Glomerular visceral epithelial cell (primary cell): ENCODE measurements at regions not wholly inside any gene's neighbourhood (a gene's known extent, or its start where the extent isn't known, plus 50 kb on each side); places are given as distances from the start of the nearest gene placed in this dataset.
A peak's percentile ranks its signal among the peaks of the same experiment; 100 is the strongest.

ENCODE experiments used
- DNase-seq: peaks from one replicate; pipeline ENCODE4 v3.0.0-alpha.2; 2016; ENCODE audit errors: extremely low spot score

DNA sequence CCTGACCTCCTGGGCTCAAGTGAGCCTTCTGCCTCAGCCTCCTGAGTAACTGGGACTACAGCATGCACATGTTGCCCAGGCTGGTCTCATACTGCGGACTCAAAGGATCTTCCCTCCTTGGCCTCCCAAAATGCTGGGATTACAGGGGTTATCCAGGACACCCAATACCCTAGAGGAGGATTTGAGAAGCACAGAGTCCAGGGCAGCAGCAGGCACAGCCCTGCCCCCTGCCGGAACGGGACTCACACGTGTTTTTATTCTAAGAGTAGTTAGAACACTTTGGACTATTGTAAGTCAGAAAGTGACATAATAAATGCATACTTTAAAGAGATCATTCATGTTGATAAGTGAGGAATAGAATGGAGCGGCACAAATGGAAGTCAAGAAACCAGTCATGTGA, 80.2 kb downstream of the C6orf118 start:
- DNase-seq = no peak

DNA sequence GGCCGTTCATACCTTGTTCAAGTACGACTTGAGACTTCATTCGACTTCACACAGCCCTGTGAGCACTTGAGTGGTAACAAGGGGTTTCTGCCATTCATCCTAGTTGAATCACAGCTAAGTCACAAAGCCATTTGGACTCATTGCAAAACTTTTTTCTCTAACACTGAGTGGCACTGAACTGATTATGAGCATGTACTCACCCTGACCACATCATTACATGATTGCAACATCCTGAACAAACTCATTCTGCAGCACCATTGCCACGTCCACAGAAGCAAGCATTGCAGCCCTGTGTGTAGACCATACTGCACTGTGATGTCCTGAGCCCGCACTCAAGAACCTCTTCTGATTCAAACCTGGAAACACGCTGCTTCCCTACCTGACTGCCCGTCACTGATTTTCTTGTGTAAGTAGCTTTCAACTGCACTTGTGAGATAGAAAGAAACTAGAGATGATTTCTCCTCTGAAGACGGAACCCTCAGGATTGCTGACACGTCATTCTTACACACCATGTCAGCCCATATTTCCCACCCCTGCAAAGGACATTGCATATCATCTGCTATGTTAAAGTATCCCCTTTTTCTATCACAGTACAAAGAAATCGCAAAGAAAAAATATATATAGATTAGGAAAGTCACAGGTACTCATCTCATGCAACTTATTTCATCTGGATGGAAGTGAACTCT, 81.6 kb downstream of the C6orf118 start:
- peak; percentile 41 for DNase-seq

DNA sequence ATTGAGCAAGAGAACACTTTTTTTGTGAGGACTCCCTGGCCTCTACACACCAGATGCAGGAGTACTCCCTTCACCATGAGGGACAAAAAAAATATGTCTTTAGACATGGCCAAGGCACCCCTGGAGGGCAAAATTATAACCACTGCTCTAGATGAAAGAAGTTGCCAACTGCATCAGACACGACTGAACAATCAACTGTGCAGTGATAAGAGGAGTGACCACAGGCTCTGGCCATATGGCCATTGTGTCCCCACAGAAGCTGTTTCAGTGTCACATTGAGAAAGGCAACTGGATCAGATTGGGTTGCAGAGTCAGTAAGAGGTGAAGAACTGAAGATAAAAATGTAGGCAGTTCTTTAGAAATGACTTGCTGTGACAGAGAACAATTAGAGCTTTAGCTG, 85.7 kb downstream of the C6orf118 start:
- no peak for DNase-seq

DNA sequence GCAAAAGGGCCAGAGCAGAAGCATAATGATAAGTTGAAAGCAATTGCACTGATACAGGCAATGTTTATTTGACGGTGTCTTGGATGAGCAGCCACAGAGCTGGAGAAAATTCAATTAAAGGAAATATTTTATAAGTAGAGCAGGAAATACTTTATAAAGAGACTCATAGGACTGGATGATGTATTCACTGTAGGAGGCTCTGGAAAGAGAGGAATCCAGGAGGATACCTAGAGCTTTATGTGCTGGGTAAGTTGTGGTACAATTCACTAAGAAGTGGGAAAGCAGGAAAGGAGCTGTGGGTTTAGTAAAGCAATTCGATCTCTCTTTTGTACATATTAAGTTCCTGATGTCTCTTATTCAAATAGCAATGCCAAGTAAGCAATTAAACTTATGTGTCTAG, 86.3 kb downstream of the C6orf118 start:
- DNase-seq = no peak

DNA sequence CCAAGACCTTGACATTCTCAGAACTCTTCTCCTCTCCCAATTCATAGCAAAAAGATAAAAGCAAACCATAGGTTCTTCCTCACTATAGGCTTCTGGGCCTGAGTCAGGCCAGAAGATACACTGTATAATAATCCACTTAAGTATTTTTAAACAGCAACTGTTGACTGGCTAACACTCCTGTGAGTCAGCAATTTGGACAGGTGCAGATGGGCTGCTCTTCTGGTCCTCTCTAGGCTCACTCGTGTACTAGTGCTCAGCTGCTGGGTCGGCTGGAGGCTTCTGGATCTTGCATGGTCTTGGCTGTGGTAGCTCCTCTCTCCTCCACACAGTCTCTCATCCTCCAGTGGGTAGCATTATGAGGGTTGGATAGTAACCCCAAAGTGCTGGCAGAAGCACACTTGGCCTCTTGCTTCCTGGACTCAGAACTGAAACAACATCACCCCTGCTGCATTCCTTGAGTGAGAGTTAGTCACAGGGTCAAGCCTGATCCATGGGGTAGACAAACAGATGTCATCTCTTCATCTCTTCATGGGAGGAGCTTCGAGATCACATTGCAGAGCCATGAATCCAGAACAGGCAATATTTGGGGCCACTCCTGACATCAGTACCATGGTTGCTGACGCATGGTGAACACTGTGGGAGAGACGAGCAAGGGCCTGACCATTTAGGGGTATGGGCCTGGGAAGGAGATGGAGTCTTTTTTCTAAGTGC, 86.9 kb downstream of the C6orf118 start:
- no peak for DNase-seq

DNA sequence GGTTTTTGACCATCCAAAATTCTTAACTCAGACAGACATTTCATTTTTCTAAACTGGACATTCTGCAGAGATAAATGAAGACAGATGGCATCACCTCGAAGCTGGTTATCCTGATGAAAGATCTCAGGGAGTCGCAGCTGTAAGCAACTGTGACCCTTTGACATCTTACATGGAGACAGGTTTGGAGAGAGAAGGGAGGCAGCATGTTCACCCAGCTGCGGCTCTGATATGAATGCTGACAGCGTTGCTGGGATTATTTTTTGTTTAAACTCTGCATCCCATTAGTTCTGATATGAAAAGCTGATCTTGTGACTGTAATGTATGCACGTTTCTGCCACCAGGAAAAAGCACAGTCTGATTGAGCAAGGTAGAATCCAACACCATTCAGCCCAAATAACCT, 89.4 kb downstream of the C6orf118 start:
- no peak for DNase-seq

DNA sequence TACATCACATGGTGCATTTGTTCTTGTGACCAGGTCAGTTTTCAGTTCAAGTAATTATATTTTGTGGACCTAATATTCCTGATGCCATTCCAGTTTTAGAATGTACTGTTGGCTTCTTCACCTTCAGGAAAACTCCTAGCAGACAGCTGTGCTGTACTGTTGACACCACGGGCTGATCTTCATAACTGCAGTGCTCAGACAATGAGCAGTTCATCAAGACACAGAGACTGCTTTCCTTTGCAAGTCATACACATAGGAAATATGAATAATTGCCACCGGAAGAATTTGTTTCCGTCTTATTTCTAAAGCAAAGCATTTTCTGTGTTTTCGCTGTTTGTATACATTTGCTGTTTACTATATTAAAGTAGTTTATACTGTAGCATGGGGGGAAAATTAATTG, 89.8 kb downstream of the C6orf118 start:
- no peak for DNase-seq

DNA sequence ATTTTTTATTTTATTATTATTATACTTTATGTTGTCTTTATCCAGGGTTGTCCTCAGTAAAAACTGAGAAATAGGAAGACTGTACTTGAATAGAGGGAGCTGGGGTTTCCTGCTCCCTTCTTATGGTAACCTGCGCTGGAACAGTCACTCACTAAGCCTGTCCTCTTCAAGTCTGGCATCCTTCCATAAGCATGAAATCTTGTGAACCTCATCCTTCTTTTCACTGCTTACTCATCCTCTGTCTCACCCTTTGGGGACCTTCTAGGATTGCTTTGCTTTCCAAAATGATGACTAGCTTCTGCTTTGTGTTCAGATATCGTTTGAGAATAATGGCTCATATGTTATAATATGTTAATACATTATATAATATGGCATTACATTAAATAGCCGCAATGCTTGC, 90.6 kb downstream of the C6orf118 start:
- DNase-seq = peak; percentile 71

DNA sequence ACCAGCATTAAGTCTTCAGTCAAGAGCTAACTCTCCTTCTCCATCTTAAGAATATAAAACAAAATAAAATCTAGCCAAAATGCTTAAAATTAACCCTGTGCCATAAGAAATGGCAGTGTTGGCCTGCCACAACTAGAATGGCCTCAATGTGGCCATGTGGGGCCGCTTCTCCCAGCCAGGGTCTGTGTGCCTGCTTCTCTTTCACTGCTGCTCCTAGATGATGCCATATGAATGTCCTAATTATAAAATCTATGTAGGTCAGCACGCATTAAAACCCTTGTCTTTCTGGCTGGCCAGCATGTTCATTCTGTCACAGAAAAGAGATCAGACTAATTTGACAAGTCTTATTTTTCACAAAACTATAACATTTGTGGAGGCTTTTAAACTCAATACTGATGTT, 102.6 kb downstream of the C6orf118 start:
- DNase-seq = no peak

DNA sequence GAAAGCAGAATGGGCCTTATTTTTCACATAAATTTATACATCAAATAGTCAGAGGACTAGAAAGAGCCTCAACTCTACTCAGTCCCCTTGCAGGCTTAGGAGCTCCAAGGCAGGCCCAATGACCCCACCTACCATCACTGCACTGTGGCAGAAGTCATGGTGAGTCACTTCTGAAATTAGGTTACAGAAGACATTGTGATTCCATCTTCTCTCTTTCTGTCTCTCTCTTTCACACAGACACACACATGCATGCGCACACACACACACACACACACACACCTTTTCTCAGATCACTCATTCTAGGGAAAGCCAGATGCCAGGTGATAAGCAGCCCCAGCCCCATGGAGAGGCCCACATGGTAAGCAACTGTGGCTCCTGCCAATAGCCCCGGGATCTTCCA, 103.8 kb downstream of the C6orf118 start:
- DNase-seq = no peak

DNA sequence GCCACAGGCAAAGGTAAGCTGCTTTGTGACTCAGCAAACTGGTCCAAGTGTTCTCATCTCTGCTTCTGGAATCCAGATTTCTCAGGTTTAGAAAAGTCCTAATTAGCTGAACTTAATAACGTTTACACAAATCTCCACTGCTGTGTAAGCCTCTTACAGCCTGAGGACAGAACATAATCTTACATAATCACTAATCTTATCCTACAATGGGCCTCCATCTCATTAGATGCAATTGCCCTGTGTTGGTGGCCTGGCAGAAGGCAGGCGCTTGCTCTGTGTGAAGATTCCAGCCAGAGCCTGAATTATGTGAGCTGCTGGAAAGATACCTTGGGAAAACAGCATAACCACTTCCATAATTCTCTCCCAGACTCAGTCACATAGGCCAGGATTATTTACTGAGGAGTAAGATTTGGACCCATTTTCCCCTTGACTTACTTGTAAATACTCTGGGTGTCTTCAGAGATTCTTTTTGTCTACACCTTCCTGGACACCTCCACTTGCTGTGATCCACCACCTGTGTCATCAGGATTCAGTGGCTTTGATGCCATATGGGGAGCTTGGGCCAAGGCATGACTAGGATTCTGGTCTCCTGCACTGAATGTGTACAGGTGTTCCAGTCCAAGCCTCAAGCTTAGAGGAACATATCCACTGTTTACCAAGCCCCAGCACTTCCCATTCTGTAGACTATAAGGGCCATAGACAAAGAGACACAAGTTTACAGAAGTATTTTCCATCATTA, 104.4 kb downstream of the C6orf118 start:
- no peak for DNase-seq

DNA sequence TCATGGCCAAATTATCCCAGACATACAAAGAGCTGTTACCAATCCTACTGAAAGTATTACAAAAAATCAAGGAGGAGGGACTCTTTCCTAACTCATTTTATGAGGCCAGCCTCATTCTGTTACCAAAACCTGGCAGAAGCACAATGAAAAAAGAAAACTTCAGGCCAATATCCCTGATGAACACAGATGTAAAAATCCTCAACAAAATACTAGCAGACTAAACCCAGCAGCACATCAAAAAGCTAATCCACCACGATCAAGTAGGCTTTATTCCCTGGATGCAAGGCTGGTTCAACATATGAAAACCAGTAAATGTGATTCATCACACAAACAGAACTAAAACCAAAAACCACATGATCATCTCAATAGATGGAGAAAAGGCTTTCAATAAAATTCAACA, 109.2 kb downstream of the C6orf118 start:
- DNase-seq = no peak

DNA sequence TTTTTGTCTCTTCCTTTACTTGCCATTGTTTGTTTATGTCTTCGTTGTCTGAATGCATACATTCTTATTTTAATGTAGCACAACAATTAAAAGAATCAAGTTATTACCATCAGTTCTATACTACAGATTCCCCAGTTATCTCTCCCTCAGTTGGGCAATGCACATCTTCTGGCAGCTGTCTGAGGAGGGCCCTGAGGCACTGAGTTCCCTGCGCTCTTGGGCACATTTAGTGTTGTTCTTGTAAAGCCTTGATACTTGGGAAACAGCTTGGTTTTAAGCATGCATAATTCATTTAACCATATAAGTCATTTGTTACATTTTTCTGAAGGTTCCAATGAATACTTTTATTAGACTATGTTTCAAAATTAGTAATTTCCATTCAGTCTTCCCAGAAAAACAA, 117.9 kb downstream of the C6orf118 start:
- no peak for DNase-seq

DNA sequence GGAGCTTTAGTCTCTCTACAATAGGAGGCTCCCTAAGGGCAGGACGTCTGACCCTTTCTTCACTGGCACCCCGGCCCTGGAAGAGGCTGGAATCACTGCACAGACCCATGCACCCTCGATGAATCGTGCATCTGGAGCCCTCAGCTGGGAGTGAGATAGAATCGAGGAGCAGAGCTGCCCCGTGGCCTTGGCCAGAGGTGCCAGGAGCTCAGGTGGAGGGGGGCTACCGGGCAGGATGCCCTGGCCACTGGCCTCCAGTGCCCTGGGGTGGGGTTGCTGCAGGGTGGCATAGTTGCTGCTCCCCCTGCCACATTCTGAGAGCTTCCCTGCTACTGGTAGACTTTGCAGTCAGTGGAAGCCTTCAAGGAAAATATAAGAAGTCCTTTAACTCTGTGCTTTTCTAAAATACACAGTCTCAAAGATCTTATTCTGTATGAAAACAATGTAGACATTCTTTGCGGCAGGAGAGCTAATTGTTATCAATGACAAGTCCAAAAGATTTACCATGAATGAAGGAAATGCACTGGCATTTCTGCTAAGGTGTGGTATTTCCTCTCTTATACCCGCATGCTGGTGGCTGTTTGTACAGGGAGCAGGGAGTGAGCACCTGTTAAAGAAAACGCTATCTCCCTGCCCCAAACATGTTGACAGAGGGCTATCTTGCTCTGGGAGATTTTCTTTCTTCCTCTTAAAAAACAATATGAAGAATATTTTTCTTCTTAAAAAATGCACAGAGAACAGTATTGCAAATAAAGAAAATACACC, 122.8 kb downstream of the C6orf118 start:
- DNase-seq = no peak

DNA sequence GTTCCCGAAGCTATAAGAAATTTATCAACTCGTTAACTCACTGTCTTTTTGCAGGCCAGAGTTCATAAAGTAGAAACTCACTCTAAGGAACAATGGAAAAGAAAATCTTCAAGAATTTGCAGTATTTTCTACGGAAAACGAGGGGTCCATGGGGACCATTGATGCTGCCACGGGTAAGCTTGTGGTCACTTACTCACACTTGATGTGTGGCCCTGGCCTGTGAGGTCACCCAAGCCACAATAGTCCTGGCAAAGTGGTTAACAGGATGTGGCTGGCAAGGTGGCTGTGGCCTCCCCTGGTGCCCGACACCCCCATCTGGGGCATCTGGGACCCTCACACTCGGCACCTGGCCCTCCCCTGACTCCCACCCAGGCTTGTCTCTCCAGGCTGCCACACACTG, 123.4 kb downstream of the C6orf118 start:
- peak; percentile 71 for DNase-seq

DNA sequence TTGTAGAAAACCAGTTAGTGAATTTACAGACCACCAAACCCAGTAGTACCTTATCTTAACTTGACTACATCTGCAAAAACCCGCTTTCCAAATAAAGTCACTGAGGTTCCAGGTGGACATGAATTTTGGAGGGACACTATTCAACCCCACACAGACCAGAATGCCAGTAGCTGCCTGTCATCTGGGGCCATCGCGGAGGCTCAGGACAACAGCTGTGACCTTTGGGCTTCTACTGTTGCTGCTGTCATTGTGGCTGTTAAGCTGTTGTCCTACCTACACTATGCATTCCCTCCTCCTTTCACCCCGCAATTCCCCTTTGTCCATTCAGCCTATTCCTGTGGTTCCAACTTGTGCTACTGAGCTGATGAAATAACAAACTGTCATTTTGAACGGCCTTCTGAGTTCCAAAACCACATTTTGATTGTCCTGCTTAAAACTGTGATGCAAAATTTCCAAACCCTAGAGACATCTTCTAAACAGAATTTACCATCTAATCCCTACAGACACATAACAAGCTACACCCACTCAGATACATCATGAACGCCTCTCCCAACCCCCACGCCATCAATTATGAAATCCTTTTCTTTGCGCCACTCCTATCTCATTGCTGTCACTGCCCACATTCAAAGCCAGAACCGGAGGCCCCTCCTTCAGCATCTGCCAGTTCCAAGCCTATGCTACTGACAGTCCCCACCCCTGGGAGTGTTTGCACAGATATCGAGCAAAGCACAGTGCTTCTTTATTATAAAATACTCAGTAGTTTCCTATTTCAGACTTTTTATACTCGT, 125.0 kb downstream of the C6orf118 start:
- DNase-seq = no peak

DNA sequence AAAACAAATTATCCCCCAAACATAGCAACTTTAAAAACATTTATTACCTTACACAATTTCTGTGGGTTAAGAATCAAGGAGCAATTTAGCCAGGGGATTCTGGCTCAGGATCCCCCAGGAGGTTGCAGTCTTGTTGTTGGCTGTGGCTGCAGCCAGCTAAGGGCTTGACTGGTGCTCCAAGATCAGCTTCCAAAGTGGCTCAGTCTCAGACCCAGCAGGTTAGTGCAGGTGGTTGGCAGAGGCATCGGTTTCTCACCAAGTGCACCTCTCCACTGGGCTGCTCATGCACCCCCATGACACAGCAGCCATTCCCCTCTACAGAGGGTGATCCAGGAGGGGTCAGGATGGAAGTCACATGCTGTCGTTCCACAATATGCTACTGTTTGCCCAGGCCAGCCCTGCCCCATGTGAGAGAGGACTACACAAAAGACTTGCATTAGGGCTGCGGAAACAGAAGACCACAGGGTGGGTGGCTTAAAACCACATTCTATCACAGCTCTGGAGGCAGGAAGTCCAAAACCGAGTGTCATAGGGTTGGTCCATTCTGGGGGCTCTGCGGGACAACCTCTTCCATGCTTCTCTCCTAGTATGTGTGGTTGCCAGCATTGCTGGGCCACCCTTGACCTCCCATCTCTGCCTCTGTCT, 125.8 kb downstream of the C6orf118 start:
- DNase-seq = no peak

DNA sequence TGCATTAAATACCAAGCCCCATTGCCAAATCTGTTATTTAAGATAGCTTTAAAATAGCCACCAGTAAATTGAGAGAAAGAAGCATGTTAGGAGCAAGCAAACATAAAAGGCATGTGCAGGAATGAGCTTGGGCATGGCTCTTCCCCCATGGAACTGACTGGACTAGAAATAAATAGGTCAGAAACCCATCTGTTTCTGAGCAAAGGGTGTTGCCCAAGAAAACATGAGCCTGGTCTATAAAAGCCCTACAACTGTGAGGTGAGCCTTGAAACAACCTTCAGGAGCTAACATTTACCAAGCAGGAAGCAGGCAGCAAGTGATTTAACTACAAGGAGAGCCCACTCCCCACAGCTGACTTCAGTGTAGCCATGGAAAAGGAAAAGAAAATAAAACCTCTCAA, 126.3 kb downstream of the C6orf118 start:
- DNase-seq = no peak

DNA sequence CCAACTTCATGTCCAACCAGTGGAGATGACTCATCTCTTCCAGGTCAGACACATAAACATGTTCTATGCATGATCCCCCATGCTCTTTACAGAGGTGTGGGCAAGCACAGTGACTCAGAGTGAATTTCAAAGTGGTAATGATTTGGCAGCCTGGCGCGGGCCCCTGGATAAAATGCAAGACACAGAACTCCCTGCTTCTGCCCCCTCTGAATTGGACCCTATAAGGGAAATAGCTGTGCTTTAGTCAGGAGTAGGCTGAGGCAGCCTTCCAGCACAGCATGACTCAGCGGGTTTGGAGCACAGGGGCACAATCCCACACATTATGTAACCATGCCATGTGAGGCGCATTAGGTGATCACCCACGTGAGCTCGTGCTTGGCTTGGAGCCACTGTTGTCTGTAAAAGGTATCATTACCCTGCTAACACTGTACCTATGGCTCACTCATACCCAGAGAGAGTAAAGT, 127.4 kb downstream of the C6orf118 start:
- DNase-seq = peak; percentile 93

DNA sequence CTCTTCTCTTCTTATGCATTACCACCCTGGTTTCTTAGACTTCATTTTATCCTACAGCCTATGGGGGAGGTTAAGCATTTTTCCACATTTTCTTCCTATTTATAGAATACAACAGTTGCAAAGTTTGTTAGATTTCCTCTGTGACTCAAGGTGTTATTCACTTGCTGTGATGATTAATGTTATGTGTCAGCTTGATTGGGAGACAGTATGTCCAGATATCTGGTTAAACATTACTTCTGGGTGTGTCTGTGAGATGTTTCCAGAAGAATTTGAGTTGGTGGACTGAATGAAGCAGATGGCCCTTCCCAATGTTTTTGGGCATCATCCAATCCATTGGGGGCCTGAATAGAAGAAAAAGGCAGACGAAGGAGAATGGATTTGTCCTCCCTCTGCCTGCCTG, 131.3 kb downstream of the C6orf118 start:
- DNase-seq = peak; percentile 76

DNA sequence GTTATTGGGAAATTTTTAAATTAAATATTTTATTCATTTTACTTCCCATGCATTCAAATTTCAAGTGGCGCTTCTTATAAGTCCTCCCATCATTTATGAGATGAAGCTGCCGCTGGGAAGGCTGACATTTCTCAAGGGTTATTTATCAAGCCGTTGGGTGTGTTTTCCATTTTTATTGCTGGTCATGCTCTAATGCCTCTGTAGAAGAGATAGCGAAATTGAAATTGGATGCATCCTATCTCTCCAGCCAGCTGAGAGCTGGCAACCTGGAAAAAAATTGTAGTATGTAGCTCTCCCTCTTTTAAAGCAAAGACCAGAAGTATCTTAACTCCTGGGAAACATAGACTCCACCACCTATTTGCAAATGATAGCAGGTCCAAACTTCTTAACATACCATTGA, 135.9 kb downstream of the C6orf118 start:
- DNase-seq = no peak
